H9 (cell line): ENCODE measurements at regions not wholly inside any gene's neighbourhood (a gene's known extent, or its start where the extent isn't known, plus 50 kb on each side); places are given as distances from the start of the nearest gene placed in this dataset.

Experiments used
- DNase-seq: peaks from one replicate; pipeline ENCODE4 v3.0.0-alpha.2; 2017
- H2AFZ ChIP-seq: one replicate; pipeline ENCODE4 v1.6.1; 2013; ENCODE audit warnings: mild to moderate bottlenecking, low read length, control low read depth, moderate library complexity
- H2AK5ac ChIP-seq: 2 replicates; pipeline ENCODE4 v1.6.1; 2013; ENCODE audit warnings: low read length, control low read depth, mixed read lengths; ENCODE audit not compliant: insufficient read length
- H2BK120ac ChIP-seq: one replicate; pipeline ENCODE4 v1.6.1; 2013; ENCODE audit warnings: low read depth, mild to moderate bottlenecking, low read length, control low read depth, inconsistent platforms; ENCODE audit not compliant: poor library complexity, severe bottlenecking
- H2BK12ac ChIP-seq: 2 replicates; pipeline ENCODE4 v1.6.1; 2013; ENCODE audit warnings: low read length, control low read depth, mixed read lengths, low read depth; ENCODE audit not compliant: insufficient read length
- H2BK15ac ChIP-seq: 2 replicates; pipeline ENCODE4 v1.6.1; 2013; ENCODE audit warnings: low read depth, low read length, control low read depth
- H2BK20ac ChIP-seq: one replicate; pipeline ENCODE4 v1.6.1; 2013; ENCODE audit warnings: low read depth, mild to moderate bottlenecking, low read length, control low read depth, inconsistent platforms; ENCODE audit not compliant: poor library complexity, severe bottlenecking
- H2BK5ac ChIP-seq: 2 replicates; pipeline ENCODE4 v1.6.1; 2013; ENCODE audit warnings: low read length, control low read depth, mixed read lengths; ENCODE audit not compliant: insufficient read length
- H3K14ac ChIP-seq: 2 replicates; pipeline ENCODE4 v1.6.1; 2013; ENCODE audit warnings: low read length, control low read depth; ENCODE audit not compliant: insufficient read depth
- H3K18ac ChIP-seq: 2 replicates; pipeline ENCODE4 v1.6.1; 2013; ENCODE audit warnings: low read depth, mild to moderate bottlenecking, mixed read lengths, low read length, control low read depth; ENCODE audit not compliant: insufficient read length
- H3K23ac ChIP-seq: 2 replicates; pipeline ENCODE4 v1.6.1; 2013; ENCODE audit warnings: low read length, control low read depth, mixed read lengths, low read depth; ENCODE audit not compliant: insufficient read length
- H3K23me2 ChIP-seq: 2 replicates; pipeline ENCODE4 v1.6.1; 2013; ENCODE audit warnings: low read depth, mild to moderate bottlenecking, mixed read lengths, low read length, control low read depth; ENCODE audit not compliant: insufficient read length, poor library complexity, severe bottlenecking
- H3K27ac ChIP-seq: 2 replicates; pipeline ENCODE4 v1.5.1; 2013; ENCODE audit warnings: low read length, control low read depth, mixed read lengths, low read depth; ENCODE audit not compliant: insufficient read length
- H3K27me3 ChIP-seq: 2 replicates; pipeline ENCODE4 v1.6.1; 2013; ENCODE audit warnings: low read length, control low read depth, inconsistent platforms; ENCODE audit not compliant: insufficient read depth
- H3K4ac ChIP-seq: 2 replicates; pipeline ENCODE4 v1.6.1; 2013; ENCODE audit warnings: low read depth, mild to moderate bottlenecking, control low read depth, inconsistent platforms, low read length, moderate library complexity
- H3K4me1 ChIP-seq: 2 replicates; pipeline ENCODE4 v1.6.1; 2013; ENCODE audit warnings: low read length, control low read depth, inconsistent platforms; ENCODE audit not compliant: insufficient read depth
- H3K4me2 ChIP-seq: 2 replicates; pipeline ENCODE4 v1.6.1; 2013; ENCODE audit warnings: low read length, control low read depth, mixed read lengths; ENCODE audit not compliant: insufficient read length, insufficient read depth
- H3K56ac ChIP-seq: 2 replicates; pipeline ENCODE4 v1.6.1; 2013; ENCODE audit warnings: low read depth, mild to moderate bottlenecking, mixed read lengths, low read length, control low read depth; ENCODE audit not compliant: insufficient read length
- H3K79me1 ChIP-seq: 2 replicates; pipeline ENCODE4 v1.6.1; 2013; ENCODE audit warnings: low read depth, mild to moderate bottlenecking, moderate library complexity, low read length, control low read depth, inconsistent platforms; ENCODE audit not compliant: insufficient read depth, poor library complexity, severe bottlenecking
- H3K79me2 ChIP-seq: 2 replicates; pipeline ENCODE4 v1.6.1; 2013; ENCODE audit warnings: low read length, control low read depth, inconsistent platforms; ENCODE audit not compliant: insufficient read depth
- H3K9ac ChIP-seq: 2 replicates; pipeline ENCODE4 v1.6.1; 2013; ENCODE audit warnings: low read length, control low read depth, mixed read lengths; ENCODE audit not compliant: insufficient read length; ENCODE audit errors: extremely low read depth
- H3K9me3 ChIP-seq: one replicate; pipeline ENCODE4 v1.6.1; 2013; ENCODE audit warnings: low read depth, low read length, inconsistent platforms; ENCODE audit not compliant: control insufficient read depth
- H3T11ph ChIP-seq: one replicate; pipeline ENCODE4 v1.6.1; 2013; ENCODE audit warnings: mild to moderate bottlenecking, low read length, control low read depth, inconsistent platforms
- H4K20me1 ChIP-seq: one replicate; pipeline ENCODE4 v1.6.1; 2013; ENCODE audit not compliant: control insufficient read depth, insufficient read length, insufficient read depth
- H4K5ac ChIP-seq: 2 replicates; pipeline ENCODE4 v1.6.1; 2013; ENCODE audit warnings: low read depth, mild to moderate bottlenecking, mixed read lengths, low read length, control low read depth; ENCODE audit not compliant: insufficient read length
- H4K8ac ChIP-seq: replicated peaks from 2 replicates; pipeline ENCODE4 v1.6.1; 2013; ENCODE audit warnings: low read length, control low read depth, mixed read lengths, low read depth; ENCODE audit not compliant: insufficient read length
- H4K91ac ChIP-seq: 2 replicates; pipeline ENCODE4 v1.6.1; 2013; ENCODE audit warnings: low read depth, mild to moderate bottlenecking, moderate library complexity, mixed read lengths, low read length, control low read depth; ENCODE audit not compliant: insufficient read length
- H3K27ac Mint-ChIP-seq, 3 experiments: 2 replicates in 2 of 3; 3 replicates in 1 of 3; pipeline ENCODE4 v1.8.0; 2020 to 2021; ENCODE audit warnings: mixed read lengths in 3 of 3, mild to moderate bottlenecking in 1 of 3, moderate library complexity in 1 of 3
- H3K27me3 Mint-ChIP-seq: 2 replicates; pipeline ENCODE4 v1.8.0; 2021; ENCODE audit warnings: low read depth, mild to moderate bottlenecking, moderate library complexity, mixed read lengths
- H3K36me3 Mint-ChIP-seq, 3 experiments: 2 replicates in 2 of 3; 3 replicates in 1 of 3; pipeline ENCODE4 v1.8.0; 2020 to 2021; ENCODE audit warnings: low read depth in 3 of 3, mixed read lengths in 3 of 3; ENCODE audit not compliant: insufficient read depth in 1 of 3
- H3K4me1 Mint-ChIP-seq, 2 experiments: 2 replicates each; pipeline ENCODE4 v1.8.0; 2020; ENCODE audit warnings: mixed read lengths in 2 of 2
- H3K4me3 Mint-ChIP-seq, 2 experiments: 2 replicates in 1 of 2; 3 replicates in 1 of 2; pipeline ENCODE4 v1.8.0; 2020 to 2021; ENCODE audit warnings: mild to moderate bottlenecking in 2 of 2, mixed read lengths in 2 of 2, moderate library complexity in 1 of 2
- H3K9me3 Mint-ChIP-seq, 2 experiments: 2 replicates in 1 of 2; 3 replicates in 1 of 2; pipeline ENCODE4 v1.8.0; 2020; ENCODE audit warnings: mild to moderate bottlenecking in 2 of 2, mixed read lengths in 2 of 2, moderate library complexity in 1 of 2
- WGBS: extraction: QIAGEN DNeasy Blood & Tissue Kit; methylation state at CpG from one replicate; pipeline ENCODE4 v1.1.7; 2013; ENCODE audit warnings: missing lambda C conversion rate, low lambda C conversion rate, mixed read lengths; ENCODE audit not compliant: insufficient read length; ENCODE audit errors: extremely low coverage; 5-methylcytosine and 5-hydroxymethylcytosine counted together
- TF ChIP-seq, protein P1 (sequence below): fragments of 200-600 bp; sonication (generic); conservative IDR thresholded peaks from 3 replicates; pipeline ENCODE4 v1.8.0; 2021; ENCODE audit warnings: antibody characterized with exemption, mild to moderate bottlenecking

DNA sequence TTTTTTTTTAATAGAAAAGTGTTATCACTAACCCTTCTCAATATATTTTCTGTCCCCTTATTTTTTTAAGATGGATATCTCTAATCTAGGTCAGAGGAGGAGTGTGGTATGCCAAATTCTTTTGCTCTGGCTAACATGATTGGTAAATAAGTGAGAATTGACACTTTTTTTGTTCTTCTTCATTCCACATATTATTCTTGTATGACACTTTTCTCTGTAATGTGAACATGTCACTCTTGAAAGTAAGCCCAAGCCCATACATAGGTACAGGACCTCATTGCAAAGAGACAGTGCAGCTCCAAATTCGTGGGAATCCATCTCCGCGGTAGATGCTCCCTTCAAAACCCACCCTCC lies 142.5 kb upstream of the TCF21 start:
- no peak overlapping the region for H3K56ac ChIP-seq
- no peak overlapping the region for H4K5ac ChIP-seq
- H4K91ac ChIP-seq, result no peak overlapping the region
- no peak overlapping the region for H2BK5ac ChIP-seq
- no peaks in the 10 kb centered on the region for H3K9me3 ChIP-seq
- H2BK120ac ChIP-seq, result no peak overlapping the region
- TF ChIP-seq, protein P1, sequence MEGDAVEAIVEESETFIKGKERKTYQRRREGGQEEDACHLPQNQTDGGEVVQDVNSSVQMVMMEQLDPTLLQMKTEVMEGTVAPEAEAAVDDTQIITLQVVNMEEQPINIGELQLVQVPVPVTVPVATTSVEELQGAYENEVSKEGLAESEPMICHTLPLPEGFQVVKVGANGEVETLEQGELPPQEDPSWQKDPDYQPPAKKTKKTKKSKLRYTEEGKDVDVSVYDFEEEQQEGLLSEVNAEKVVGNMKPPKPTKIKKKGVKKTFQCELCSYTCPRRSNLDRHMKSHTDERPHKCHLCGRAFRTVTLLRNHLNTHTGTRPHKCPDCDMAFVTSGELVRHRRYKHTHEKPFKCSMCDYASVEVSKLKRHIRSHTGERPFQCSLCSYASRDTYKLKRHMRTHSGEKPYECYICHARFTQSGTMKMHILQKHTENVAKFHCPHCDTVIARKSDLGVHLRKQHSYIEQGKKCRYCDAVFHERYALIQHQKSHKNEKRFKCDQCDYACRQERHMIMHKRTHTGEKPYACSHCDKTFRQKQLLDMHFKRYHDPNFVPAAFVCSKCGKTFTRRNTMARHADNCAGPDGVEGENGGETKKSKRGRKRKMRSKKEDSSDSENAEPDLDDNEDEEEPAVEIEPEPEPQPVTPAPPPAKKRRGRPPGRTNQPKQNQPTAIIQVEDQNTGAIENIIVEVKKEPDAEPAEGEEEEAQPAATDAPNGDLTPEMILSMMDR, result no peak
- H3K18ac ChIP-seq, result no peak overlapping the region
- no peak overlapping the region for H3K14ac ChIP-seq
- H3K9me3 Mint-ChIP-seq, result no peaks in the 10 kb centered on the region; a peak in 1 of 5 replicates
- no peaks in the 10 kb centered on the region; the same call in 1 of the 2 replicates for H3K4me1 ChIP-seq
- no CpG with 5 or more reads among the region's 3 CpGs for WGBS
- no peak overlapping the region for H3K27ac ChIP-seq
- DNase-seq, result no peak
- no peaks in the 10 kb centered on the region for H3K23me2 ChIP-seq
- H3K4me2 ChIP-seq, result no peak overlapping the region
- H3K27me3 ChIP-seq, result no peaks in the 10 kb centered on the region
- no peaks in the 10 kb centered on the region for H3K79me1 ChIP-seq
- H3T11ph ChIP-seq, result no peak overlapping the region
- no peak overlapping the region for H3K4me3 Mint-ChIP-seq
- no peak overlapping the region for H3K4ac ChIP-seq
- no peak overlapping the region for H4K8ac ChIP-seq
- no peaks in the 10 kb centered on the region for H3K27me3 Mint-ChIP-seq
- peaks cover 0 to 1% (median 0%) of the 10 kb centered on the region in 3 experiments; a peak in 1 of 7 replicates for H3K36me3 Mint-ChIP-seq
- H2BK20ac ChIP-seq, result no peak overlapping the region
- H3K23ac ChIP-seq, result no peak overlapping the region
- H2AFZ ChIP-seq, result no peak overlapping the region
- H2AK5ac ChIP-seq, result no peak overlapping the region
- H3K9ac ChIP-seq, result no peak overlapping the region
- no peak overlapping the region for H3K27ac Mint-ChIP-seq
- no peaks in the 10 kb centered on the region for H4K20me1 ChIP-seq
- peaks cover 7% of the 10 kb centered on the region in 2 experiments for H3K4me1 Mint-ChIP-seq
- no peak overlapping the region for H2BK12ac ChIP-seq
- no peak overlapping the region for H2BK15ac ChIP-seq
- no peaks in the 10 kb centered on the region for H3K79me2 ChIP-seq
